HG03280 (cell line): ENCODE measurements at regions not wholly inside any gene's neighbourhood (a gene's known extent, or its start where the extent isn't known, plus 50 kb on each side); places are given as distances from the start of the nearest gene placed in this dataset.
"Not testable (repeated sequence)": the region's sequence is repeated elsewhere in the genome, so short reads cannot be mapped to it uniquely, and the experiment has no call there.

Experiments used
- ATAC-seq: cut with Tn5 transposase; IDR thresholded peaks from one replicate; pipeline ENCODE4 v1.9.1; 2021; ENCODE audit warnings: mild to moderate bottlenecking, moderate library complexity; ENCODE audit not compliant: unreplicated experiment

- no peak for ATAC-seq
These were observed 118.7 kb upstream of the KRR1 start for GRCh38 chr12:75630091-75630490.

- ATAC-seq, result no peak
These were observed 117.5 kb upstream of the KRR1 start for GRCh38 chr12:75628916-75629315.

GRCh38 chr12:75628511-75628910, 117.1 kb upstream of the KRR1 start:
- ATAC-seq, result no peak

GRCh38 chr12:75623631-75624154, 112.3 kb upstream of the KRR1 start:
- no peak for ATAC-seq

- ATAC-seq, result no peak
These were observed 111.1 kb upstream of the KRR1 start for GRCh38 chr12:75622492-75622891.

GRCh38 chr12:75614396-75614795, 103.0 kb upstream of the KRR1 start:
- not testable (repeated sequence) for ATAC-seq

GRCh38 chr12:75613981-75614380, 102.6 kb upstream of the KRR1 start:
- ATAC-seq, result no peak

- ATAC-seq, result no peak
These were observed 99.6 kb upstream of the KRR1 start for GRCh38 chr12:75611041-75611440.

- no peak for ATAC-seq
These were observed 95.5 kb upstream of the KRR1 start for GRCh38 chr12:75606956-75607355.

GRCh38 chr12:75606151-75606550, 94.7 kb upstream of the KRR1 start:
- ATAC-seq, result no peak

GRCh38 chr12:75603475-75603874, 92.1 kb upstream of the KRR1 start:
- ATAC-seq, result no peak

GRCh38 chr12:75602106-75602505, 90.7 kb upstream of the KRR1 start:
- ATAC-seq, result no peak

GRCh38 chr12:75600146-75600545, 88.7 kb upstream of the KRR1 start:
- no peak for ATAC-seq

- no peak for ATAC-seq
These were observed 87.7 kb upstream of the KRR1 start for GRCh38 chr12:75599061-75599460.

GRCh38 chr12:75596406-75596805, 85.0 kb upstream of the KRR1 start:
- ATAC-seq, result no peak

GRCh38 chr12:75592638-75593335, 81.4 kb upstream of the KRR1 start:
- no peak for ATAC-seq

GRCh38 chr12:75592086-75592485, 80.7 kb upstream of the KRR1 start:
- no peak for ATAC-seq

- ATAC-seq, result no peak
These were observed 80.2 kb upstream of the KRR1 start for GRCh38 chr12:75591628-75592027.

GRCh38 chr12:75589801-75590200, 78.4 kb upstream of the KRR1 start:
- ATAC-seq, result no peak

GRCh38 chr12:75587340-75588106, 76.1 kb upstream of the KRR1 start:
- no peak for ATAC-seq

GRCh38 chr12:75585330-75585729, 73.9 kb upstream of the KRR1 start:
- ATAC-seq, result no peak

- no peak for ATAC-seq
These were observed 71.9 kb upstream of the KRR1 start for GRCh38 chr12:75583355-75583754.
